ENCODE measurements at regions not wholly inside any gene's neighbourhood (a gene's known extent, or its start where the extent isn't known, plus 50 kb on each side); places are given as distances from the start of the nearest gene placed in this dataset.

DNA sequence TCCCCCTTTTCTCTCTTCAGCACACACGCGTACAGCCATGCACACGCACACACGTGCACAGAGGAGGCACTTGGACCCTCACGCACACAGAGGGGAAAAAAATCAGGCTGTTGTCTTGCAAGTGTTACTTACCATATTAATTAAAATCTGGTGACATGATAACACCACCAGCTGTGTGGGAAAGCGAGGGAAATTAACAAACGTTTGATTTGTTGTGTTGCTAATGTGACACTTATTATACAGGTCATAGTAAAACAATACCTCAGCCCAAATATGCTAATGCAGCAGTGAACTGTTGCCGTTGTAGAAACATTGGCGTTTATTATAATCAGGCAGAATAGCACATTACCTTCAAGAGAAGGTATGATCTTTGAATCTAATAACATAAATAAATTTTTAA lies 211.7 kb downstream of the TEX29 start:
- Histone ChIP-seq H3K9me2 (no peaks in the 10 kb centered on the region), H3K27ac (ENCODE audit: low read depth in 2 of 2, low read length in 1 of 2) (no peak overlapping the region), H3K9ac (no peak overlapping the region), H3K36me3 (replicated peaks in 1 of 2; ENCODE audit: control insufficient read depth in 1 of 2, insufficient read depth in 2 of 2, low read length in 1 of 2) (no peaks in the 10 kb centered on the region), H4K20me1 (ENCODE audit: insufficient read depth) (no peaks in the 10 kb centered on the region), H3F3A (replicated peaks; ENCODE audit: insufficient read depth) (no peaks in the 10 kb centered on the region), H3K9me3 (no peaks in the 10 kb centered on the region), H3K79me2 (ENCODE audit: insufficient read depth) (no peaks in the 10 kb centered on the region), H3K4me1 (ENCODE audit: control insufficient read depth in 1 of 2, insufficient read depth in 2 of 2, low read depth in 1 of 2, low read length in 1 of 2) (no peaks in the 10 kb centered on the region), H2AFZ (ENCODE audit: low read depth) (no peak overlapping the region), H3K27me3 (ENCODE audit: insufficient read depth) (peaks cover 30% of the 10 kb centered on the region; the same call in 1 of the 2 replicates), H3K4me3 (ENCODE audit: low read depth in 2 of 2, low read length in 1 of 2) (no peak overlapping the region), H3K4me2 (no peak overlapping the region)
- TF ChIP-seq, protein P1, sequence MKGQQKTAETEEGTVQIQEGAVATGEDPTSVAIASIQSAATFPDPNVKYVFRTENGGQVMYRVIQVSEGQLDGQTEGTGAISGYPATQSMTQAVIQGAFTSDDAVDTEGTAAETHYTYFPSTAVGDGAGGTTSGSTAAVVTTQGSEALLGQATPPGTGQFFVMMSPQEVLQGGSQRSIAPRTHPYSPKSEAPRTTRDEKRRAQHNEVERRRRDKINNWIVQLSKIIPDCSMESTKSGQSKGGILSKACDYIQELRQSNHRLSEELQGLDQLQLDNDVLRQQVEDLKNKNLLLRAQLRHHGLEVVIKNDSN (IDR thresholded peaks at IDR 0.05; ENCODE audit: borderline replicate concordance, low read depth) = no peak
- TF ChIP-seq JUND (IDR thresholded peaks at IDR 0.05) (no peak), POLR2AphosphoS5 (IDR thresholded peaks at IDR 0.05; ENCODE audit: low read depth, low read length) (no peak), MXI1 (IDR thresholded peaks at IDR 0.05; ENCODE audit: low read depth, low read length) (no peak), SIN3A (IDR thresholded peaks at IDR 0.05; ENCODE audit: borderline replicate concordance, low read depth, low read length) (no peak), TAF1 (IDR thresholded peaks at IDR 0.05; ENCODE audit: borderline replicate concordance, low read depth, low read length) (no peak), EZH2phosphoT487 (IDR thresholded peaks at IDR 0.05; ENCODE audit: borderline replicate concordance, low read depth) (no peak), TEAD4 (IDR thresholded peaks at IDR 0.05; ENCODE audit: borderline replicate concordance, insufficient read depth) (no peak), GABPA (IDR thresholded peaks at IDR 0.05; ENCODE audit: low read depth) (no peak), RXRA (IDR thresholded peaks at IDR 0.05; ENCODE audit: borderline replicate concordance, low read depth) (no peak), RAD21 (IDR thresholded peaks at IDR 0.05; ENCODE audit: low read length) (no peak), SMC3 (IDR thresholded peaks at IDR 0.05; ENCODE audit: low read depth, low read length) (no peak), TCF12 (IDR thresholded peaks at IDR 0.05) (no peak), FOXJ3 (CRISPR knock-in tag; IDR thresholded peaks at IDR 0.05) (no peak)
- TF ChIP-seq, protein P2, sequence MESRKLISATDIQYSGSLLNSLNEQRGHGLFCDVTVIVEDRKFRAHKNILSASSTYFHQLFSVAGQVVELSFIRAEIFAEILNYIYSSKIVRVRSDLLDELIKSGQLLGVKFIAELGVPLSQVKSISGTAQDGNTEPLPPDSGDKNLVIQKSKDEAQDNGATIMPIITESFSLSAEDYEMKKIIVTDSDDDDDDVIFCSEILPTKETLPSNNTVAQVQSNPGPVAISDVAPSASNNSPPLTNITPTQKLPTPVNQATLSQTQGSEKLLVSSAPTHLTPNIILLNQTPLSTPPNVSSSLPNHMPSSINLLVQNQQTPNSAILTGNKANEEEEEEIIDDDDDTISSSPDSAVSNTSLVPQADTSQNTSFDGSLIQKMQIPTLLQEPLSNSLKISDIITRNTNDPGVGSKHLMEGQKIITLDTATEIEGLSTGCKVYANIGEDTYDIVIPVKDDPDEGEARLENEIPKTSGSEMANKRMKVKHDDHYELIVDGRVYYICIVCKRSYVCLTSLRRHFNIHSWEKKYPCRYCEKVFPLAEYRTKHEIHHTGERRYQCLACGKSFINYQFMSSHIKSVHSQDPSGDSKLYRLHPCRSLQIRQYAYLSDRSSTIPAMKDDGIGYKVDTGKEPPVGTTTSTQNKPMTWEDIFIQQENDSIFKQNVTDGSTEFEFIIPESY (IDR thresholded peaks at IDR 0.05; ENCODE audit: borderline replicate concordance, low read depth) = no peak
- TF ChIP-seq, protein P3, sequence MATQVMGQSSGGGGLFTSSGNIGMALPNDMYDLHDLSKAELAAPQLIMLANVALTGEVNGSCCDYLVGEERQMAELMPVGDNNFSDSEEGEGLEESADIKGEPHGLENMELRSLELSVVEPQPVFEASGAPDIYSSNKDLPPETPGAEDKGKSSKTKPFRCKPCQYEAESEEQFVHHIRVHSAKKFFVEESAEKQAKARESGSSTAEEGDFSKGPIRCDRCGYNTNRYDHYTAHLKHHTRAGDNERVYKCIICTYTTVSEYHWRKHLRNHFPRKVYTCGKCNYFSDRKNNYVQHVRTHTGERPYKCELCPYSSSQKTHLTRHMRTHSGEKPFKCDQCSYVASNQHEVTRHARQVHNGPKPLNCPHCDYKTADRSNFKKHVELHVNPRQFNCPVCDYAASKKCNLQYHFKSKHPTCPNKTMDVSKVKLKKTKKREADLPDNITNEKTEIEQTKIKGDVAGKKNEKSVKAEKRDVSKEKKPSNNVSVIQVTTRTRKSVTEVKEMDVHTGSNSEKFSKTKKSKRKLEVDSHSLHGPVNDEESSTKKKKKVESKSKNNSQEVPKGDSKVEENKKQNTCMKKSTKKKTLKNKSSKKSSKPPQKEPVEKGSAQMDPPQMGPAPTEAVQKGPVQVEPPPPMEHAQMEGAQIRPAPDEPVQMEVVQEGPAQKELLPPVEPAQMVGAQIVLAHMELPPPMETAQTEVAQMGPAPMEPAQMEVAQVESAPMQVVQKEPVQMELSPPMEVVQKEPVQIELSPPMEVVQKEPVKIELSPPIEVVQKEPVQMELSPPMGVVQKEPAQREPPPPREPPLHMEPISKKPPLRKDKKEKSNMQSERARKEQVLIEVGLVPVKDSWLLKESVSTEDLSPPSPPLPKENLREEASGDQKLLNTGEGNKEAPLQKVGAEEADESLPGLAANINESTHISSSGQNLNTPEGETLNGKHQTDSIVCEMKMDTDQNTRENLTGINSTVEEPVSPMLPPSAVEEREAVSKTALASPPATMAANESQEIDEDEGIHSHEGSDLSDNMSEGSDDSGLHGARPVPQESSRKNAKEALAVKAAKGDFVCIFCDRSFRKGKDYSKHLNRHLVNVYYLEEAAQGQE (IDR thresholded peaks at IDR 0.05; ENCODE audit: low read depth, low read length) = no peak
- no peak for DNase-seq
- 20% methylated on average over 9 of the region's 9 CpGs for WGBS (ENCODE audit: low lambda C conversion rate)
- ChIA-PET CTCF (no interaction called here), POLR2A (no interaction called here)

Data from SK-N-SH (cell line).